ENCODE measurements at regions not wholly inside any gene's neighbourhood (a gene's known extent, or its start where the extent isn't known, plus 50 kb on each side); places are given as distances from the start of the nearest gene placed in this dataset.

DNA sequence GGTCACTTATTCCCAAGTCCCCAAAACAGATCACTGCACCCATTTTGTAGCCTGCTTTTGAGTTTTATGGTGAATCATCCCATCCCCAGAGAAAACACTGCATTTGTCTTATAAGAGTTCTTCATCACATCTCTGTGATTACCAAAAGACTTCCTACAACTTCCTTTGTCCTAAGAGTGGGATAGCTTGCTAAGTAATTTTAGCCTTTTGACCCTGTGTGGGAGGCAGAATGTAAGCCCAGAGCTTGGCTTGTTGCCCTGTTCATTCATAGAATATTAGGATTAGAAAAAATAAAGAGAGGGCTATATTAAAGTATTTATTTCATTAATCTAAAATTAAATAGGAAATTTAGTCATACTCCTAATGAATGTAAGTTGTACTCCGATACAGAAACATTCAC is 213.3 kb downstream of the MZT1 start:
- no peaks in the 10 kb centered on the region for H3K36me3 Mint-ChIP-seq (ENCODE audit: insufficient read depth, unreplicated experiment)
- H3K9me3 Mint-ChIP-seq (ENCODE audit: unreplicated experiment): no peaks in the 10 kb centered on the region
- TF ChIP-seq, protein P1, sequence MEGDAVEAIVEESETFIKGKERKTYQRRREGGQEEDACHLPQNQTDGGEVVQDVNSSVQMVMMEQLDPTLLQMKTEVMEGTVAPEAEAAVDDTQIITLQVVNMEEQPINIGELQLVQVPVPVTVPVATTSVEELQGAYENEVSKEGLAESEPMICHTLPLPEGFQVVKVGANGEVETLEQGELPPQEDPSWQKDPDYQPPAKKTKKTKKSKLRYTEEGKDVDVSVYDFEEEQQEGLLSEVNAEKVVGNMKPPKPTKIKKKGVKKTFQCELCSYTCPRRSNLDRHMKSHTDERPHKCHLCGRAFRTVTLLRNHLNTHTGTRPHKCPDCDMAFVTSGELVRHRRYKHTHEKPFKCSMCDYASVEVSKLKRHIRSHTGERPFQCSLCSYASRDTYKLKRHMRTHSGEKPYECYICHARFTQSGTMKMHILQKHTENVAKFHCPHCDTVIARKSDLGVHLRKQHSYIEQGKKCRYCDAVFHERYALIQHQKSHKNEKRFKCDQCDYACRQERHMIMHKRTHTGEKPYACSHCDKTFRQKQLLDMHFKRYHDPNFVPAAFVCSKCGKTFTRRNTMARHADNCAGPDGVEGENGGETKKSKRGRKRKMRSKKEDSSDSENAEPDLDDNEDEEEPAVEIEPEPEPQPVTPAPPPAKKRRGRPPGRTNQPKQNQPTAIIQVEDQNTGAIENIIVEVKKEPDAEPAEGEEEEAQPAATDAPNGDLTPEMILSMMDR (IDR thresholded peaks at IDR 0.05; ENCODE audit: insufficient read depth in 1 of 2, low read depth in 1 of 2, low read length in 1 of 2, severe bottlenecking in 1 of 2, unreplicated experiment in 1 of 2): no peak
- ChIA-PET POLR2A (no interaction called here), CTCF (no interaction called here)
- Histone ChIP-seq H3K4me1 (no peaks in the 10 kb centered on the region), H3K27me3 (replicated peaks; ENCODE audit: control insufficient read depth, insufficient read depth, low read length) (peaks cover 2% of the 10 kb centered on the region), H3K9me3 (no peaks in the 10 kb centered on the region), H3K36me3 (ENCODE audit: control insufficient read depth, insufficient read depth, low read length) (no peaks in the 10 kb centered on the region), H3K4me3 (ENCODE audit: low read depth, low read length) (no peak overlapping the region)
- H3K27me3 Mint-ChIP-seq (ENCODE audit: insufficient read depth, unreplicated experiment): peaks cover 16% of the 10 kb centered on the region
- no peaks in the 10 kb centered on the region for H3K4me1 Mint-ChIP-seq (ENCODE audit: low read depth, unreplicated experiment)
- no peak for DNase-seq
- H3K4me3 Mint-ChIP-seq (ENCODE audit: unreplicated experiment): no peak overlapping the region
- no TSS peak for BruUV-seq (replicated peaks)
- H3K27ac Mint-ChIP-seq (ENCODE audit: unreplicated experiment): no peak overlapping the region
- intact Hi-C loops (cut with micrococcal nuclease; ENCODE audit: unreplicated experiment): no loop called here

DNA sequence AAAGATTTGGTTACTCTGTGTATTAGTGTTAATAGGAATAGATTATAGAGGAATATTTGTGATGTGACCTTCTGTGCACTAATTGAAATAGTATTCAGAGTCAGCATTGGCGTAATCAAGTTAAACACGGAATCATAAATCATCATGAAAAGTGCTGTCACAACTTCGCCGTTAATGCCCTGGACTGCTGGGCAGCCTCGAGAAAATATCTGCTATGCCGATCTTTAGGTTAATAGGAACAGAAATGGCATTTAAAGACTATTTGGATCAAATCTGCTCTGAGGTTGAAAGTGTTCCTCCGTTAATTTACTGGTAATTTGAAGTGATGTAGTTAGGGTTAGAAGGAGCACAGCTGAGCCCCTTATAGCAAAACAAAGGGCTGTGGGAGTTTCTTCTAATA is 219.0 kb downstream of the MZT1 start:
- TF ChIP-seq, protein P1 (IDR thresholded peaks at IDR 0.05; ENCODE audit: insufficient read depth in 1 of 2, low read depth in 1 of 2, low read length in 1 of 2, severe bottlenecking in 1 of 2, unreplicated experiment in 1 of 2): no peak
- Mint-ChIP-seq H3K27ac (ENCODE audit: unreplicated experiment) (no peak overlapping the region), H3K4me3 (ENCODE audit: unreplicated experiment) (no peak overlapping the region), H3K27me3 (ENCODE audit: insufficient read depth, unreplicated experiment) (peaks cover 19% of the 10 kb centered on the region), H3K4me1 (ENCODE audit: low read depth, unreplicated experiment) (no peaks in the 10 kb centered on the region), H3K9me3 (ENCODE audit: unreplicated experiment) (no peaks in the 10 kb centered on the region), H3K36me3 (ENCODE audit: insufficient read depth, unreplicated experiment) (no peaks in the 10 kb centered on the region)
- ChIA-PET CTCF (no interaction called here), POLR2A (no interaction called here)
- H3K9me3 ChIP-seq: no peaks in the 10 kb centered on the region
- no peak overlapping the region for H3K4me3 ChIP-seq (ENCODE audit: low read depth, low read length)
- intact Hi-C loops (cut with micrococcal nuclease; ENCODE audit: unreplicated experiment): no loop called here
- DNase-seq: no peak
- H3K36me3 ChIP-seq (ENCODE audit: control insufficient read depth, insufficient read depth, low read length): no peaks in the 10 kb centered on the region
- peaks cover 2% of the 10 kb centered on the region for H3K27me3 ChIP-seq (replicated peaks; ENCODE audit: control insufficient read depth, insufficient read depth, low read length)
- no TSS peak for BruUV-seq (replicated peaks)
- no peaks in the 10 kb centered on the region for H3K4me1 ChIP-seq

DNA sequence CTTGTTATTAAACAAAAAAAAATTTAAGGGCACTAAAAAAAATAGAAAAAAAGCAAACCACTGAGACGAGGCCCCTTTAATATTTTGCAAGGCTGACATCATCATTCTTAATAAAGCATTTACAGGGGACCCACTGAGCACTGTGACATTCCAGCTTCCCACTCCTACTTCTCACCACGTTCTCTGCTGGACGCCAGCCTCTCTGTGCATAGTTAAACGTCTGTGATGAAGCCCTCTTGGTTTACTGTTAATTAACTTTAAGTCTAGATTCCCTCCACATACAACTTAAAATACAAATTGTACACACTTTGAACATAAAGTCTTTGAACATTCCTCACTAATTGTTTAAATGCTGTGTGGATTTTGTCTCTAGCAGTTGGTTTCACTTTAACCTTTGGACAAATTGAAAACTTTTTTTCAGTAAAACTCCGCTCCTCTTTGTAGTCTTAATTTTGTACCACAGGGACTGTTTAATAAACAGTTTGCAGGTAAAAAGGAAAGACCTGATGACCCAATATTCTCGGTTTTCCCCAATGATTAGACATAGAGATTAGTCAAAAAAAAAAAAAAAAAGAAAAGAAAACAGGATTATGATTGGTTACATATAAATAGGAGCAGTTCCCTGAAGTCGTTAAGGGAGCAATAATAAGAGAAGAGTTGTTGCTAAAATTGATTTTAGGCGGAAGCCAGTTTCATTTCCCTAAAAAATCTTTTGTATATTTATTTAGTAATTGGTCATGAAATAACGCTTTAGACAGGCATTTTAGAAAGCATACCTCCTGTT is 219.8 kb downstream of the MZT1 start:
- no peaks in the 10 kb centered on the region for H3K9me3 Mint-ChIP-seq (ENCODE audit: unreplicated experiment)
- no peaks in the 10 kb centered on the region for H3K36me3 Mint-ChIP-seq (ENCODE audit: insufficient read depth, unreplicated experiment)
- Histone ChIP-seq H3K36me3 (ENCODE audit: control insufficient read depth, insufficient read depth, low read length) (no peaks in the 10 kb centered on the region), H3K4me1 (no peaks in the 10 kb centered on the region), H3K9me3 (no peaks in the 10 kb centered on the region), H3K27me3 (replicated peaks; ENCODE audit: control insufficient read depth, insufficient read depth, low read length) (peaks cover 2% of the 10 kb centered on the region), H3K4me3 (ENCODE audit: low read depth, low read length) (no peak overlapping the region)
- POLR2A ChIA-PET: no interaction called here
- no peak overlapping the region for H3K4me3 Mint-ChIP-seq (ENCODE audit: unreplicated experiment)
- CTCF ChIA-PET: no interaction called here
- intact Hi-C loops (cut with micrococcal nuclease; ENCODE audit: unreplicated experiment): no loop called here
- BruUV-seq (replicated peaks): no TSS peak
- TF ChIP-seq, protein P1 (IDR thresholded peaks at IDR 0.05; ENCODE audit: insufficient read depth in 1 of 2, low read depth in 1 of 2, low read length in 1 of 2, severe bottlenecking in 1 of 2, unreplicated experiment in 1 of 2): no peak
- no peak overlapping the region for H3K27ac Mint-ChIP-seq (ENCODE audit: unreplicated experiment)
- no peaks in the 10 kb centered on the region for H3K4me1 Mint-ChIP-seq (ENCODE audit: low read depth, unreplicated experiment)
- H3K27me3 Mint-ChIP-seq (ENCODE audit: insufficient read depth, unreplicated experiment): peaks cover 15% of the 10 kb centered on the region
- no peak for DNase-seq
